Activated naive CD8-positive, alpha-beta T cell treated with anti-CD3 and anti-CD28 coated beads, Interleukin-2, amount 50 U/mL, for 24 hours (primary cell): ENCODE measurements at regions not wholly inside any gene's neighbourhood (a gene's known extent, or its start where the extent isn't known, plus 50 kb on each side); places are given as distances from the start of the nearest gene placed in this dataset.

ENCODE experiments used
- ATAC-seq: fragments of 150-1000 bp; cut with Tn5 transposase; one replicate; pipeline ENCODE4 v1.10.0; 2021
- DNase-seq: peaks from one replicate; pipeline ENCODE4 v3.0.0; 2021
- H3K27ac Mint-ChIP-seq: one replicate; pipeline ENCODE4 v1.8.0; 2021; ENCODE audit warnings: mild to moderate bottlenecking, mixed read lengths
- H3K27me3 Mint-ChIP-seq: one replicate; pipeline ENCODE4 v1.8.0; 2021; ENCODE audit warnings: mixed read lengths
- H3K36me3 Mint-ChIP-seq: one replicate; pipeline ENCODE4 v1.8.0; 2021; ENCODE audit warnings: low read depth, mixed read lengths
- H3K4me1 Mint-ChIP-seq: one replicate; pipeline ENCODE4 v1.8.0; 2021; ENCODE audit warnings: mixed read lengths
- H3K4me3 Mint-ChIP-seq: one replicate; pipeline ENCODE4 v1.8.0; 2021; ENCODE audit warnings: mild to moderate bottlenecking, moderate library complexity, mixed read lengths
- H3K9me3 Mint-ChIP-seq: one replicate; pipeline ENCODE4 v1.8.0; 2021; ENCODE audit warnings: mixed read lengths

DNA sequence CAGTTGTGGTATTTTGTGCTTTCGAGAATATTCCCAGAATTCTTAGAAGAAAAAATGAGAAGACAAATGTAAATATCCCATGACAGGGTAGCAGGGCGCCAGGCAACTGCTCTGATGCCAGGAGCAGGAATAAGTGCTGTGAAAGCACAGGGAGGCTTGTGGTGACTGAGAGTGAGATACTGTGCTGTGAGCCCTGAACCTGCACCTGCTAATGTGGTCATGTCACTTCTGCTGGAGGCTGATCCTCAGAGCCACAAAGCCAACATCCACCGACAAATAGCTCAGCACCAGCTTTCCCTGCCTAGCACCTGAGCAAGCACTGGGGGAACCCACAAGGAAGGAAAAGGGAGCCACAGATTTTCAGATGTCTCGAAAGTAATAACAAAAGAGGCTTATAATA lies 368.6 kb upstream of the CDH4 start:
- H3K4me1 Mint-ChIP-seq = no peaks in the 10 kb centered on the region
- ATAC-seq = no peak
- no peaks in the 10 kb centered on the region for H3K9me3 Mint-ChIP-seq
- no peak overlapping the region for H3K4me3 Mint-ChIP-seq
- no peak overlapping the region for H3K27ac Mint-ChIP-seq
- DNase-seq = no peak
- H3K27me3 Mint-ChIP-seq = peaks cover 2% of the 10 kb centered on the region
- no peaks in the 10 kb centered on the region for H3K36me3 Mint-ChIP-seq

DNA sequence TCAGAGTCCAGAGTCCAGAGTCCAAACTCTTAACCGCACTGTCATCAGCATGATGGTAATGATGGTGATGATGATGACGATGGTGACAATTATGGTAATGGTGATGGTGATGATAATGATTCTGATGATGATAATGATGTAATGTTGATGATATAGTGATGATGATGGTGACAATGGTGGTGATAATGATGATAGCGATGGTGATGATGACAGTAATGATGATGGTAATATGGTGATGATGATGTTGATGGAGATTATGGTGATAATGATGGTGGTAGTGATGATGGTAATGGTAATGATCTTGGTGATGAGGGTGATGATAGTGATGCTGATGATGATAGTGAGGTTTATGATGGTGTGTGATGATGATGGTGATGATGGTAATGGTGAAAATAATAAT lies 367.8 kb upstream of the CDH4 start:
- peaks cover 2% of the 10 kb centered on the region for H3K27me3 Mint-ChIP-seq
- no peaks in the 10 kb centered on the region for H3K9me3 Mint-ChIP-seq
- ATAC-seq (no peak), DNase-seq (no peak)
- no peaks in the 10 kb centered on the region for H3K36me3 Mint-ChIP-seq
- no peak overlapping the region for H3K4me3 Mint-ChIP-seq
- H3K27ac Mint-ChIP-seq = no peak overlapping the region
- no peaks in the 10 kb centered on the region for H3K4me1 Mint-ChIP-seq

DNA sequence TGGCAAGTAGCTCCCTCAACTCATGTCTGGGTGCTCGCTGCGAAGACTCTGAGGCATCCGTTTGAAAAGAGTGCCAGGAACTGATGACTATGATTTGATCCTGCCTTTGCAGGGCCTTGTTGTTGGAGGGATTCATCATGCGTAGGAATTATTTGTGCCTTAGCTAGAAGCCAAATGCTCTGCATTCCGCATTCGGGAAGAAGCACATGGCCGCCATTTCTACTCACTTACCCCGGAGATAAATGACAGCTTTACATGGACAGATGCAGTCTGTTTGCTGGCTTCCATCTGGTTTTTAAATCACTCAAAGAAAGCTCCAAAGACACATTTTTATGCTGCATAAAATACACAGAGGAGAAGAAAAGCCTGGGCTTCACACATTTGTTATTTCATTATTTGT lies 363.3 kb upstream of the CDH4 start:
- ATAC-seq (no peak), DNase-seq (no peak)
- no peaks in the 10 kb centered on the region for H3K4me1 Mint-ChIP-seq
- peaks cover 6% of the 10 kb centered on the region for H3K9me3 Mint-ChIP-seq
- H3K27ac Mint-ChIP-seq = no peak overlapping the region
- H3K27me3 Mint-ChIP-seq = no peaks in the 10 kb centered on the region
- H3K36me3 Mint-ChIP-seq = no peaks in the 10 kb centered on the region
- no peak overlapping the region for H3K4me3 Mint-ChIP-seq

DNA sequence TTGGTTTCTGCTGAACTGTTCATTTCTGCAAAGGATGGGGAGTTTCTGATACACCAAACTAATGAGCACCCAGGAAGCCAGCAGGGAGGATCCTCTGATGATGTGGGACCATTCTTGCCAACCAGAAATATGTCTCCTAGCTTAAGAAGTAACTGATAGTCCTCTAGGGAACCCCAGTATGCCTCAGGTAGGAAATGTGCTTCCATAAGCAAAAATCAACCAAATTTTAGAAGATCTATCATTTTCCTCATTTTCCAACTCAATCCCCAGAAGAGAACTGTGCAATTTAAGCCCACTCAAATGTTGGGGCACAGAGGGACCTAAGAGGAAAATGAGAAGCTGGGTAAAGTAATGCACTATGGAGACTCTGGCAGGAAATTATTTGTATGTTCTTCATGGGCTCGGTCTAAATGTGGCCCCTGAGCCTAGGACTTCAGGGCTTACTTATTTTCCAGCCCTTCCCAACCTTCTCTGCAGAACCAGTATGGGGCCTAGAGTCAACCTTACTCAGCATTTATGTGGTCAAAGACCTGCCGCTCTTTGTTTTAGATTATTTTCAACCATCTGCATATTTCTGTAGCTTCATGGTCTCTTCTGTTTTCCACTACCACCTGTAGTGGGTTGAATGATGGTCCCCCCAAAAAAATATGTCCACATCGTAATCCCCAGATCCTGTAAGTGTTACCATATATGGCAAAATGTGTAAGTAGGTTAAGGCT lies 359.8 kb upstream of the CDH4 start:
- Mint-ChIP-seq H3K27me3 (no peaks in the 10 kb centered on the region), H3K27ac (no peak overlapping the region), H3K4me1 (no peaks in the 10 kb centered on the region), H3K9me3 (peaks cover 6% of the 10 kb centered on the region), H3K36me3 (no peaks in the 10 kb centered on the region), H3K4me3 (no peak overlapping the region)
- ATAC-seq (no peak), DNase-seq (no peak)

GRCh38 chr20:60894091-60894490 lies 358.0 kb upstream of the CDH4 start:
- no peak for ATAC-seq
- Mint-ChIP-seq H3K27ac (no peak overlapping the region), H3K27me3 (no peaks in the 10 kb centered on the region), H3K9me3 (peaks cover 6% of the 10 kb centered on the region), H3K4me1 (no peaks in the 10 kb centered on the region), H3K36me3 (no peaks in the 10 kb centered on the region), H3K4me3 (no peak overlapping the region)
- DNase-seq = no peak

DNA sequence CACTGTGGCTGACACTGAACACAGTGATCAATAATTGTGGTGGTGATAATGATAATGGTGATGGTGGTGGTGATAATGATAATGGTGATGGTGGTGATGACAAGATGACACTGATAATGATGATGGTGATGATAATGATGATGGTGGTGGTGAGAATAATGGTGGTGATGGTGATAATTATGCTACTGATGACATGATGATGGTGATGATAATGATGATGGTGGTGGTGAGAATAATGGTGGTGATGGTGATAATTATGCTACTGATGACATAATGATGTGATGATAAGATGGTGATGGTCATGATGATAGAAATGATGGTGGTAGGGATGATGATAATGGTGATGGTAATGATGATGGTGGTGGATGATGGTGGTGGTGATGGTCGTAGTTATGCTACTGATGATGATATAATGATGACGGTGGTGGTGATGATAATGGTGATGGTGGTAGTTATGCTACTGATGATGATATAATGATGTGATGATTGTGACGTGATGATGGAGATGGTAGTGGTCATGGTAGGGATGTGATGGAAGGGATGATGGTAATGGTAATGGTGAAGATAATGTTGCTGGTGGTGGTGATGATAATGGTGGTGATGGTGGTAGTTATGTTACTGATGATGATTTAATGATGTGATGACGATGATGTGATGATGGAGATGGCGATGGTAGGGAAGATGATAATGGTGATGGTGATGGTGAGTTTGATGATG lies 356.5 kb upstream of the CDH4 start:
- H3K36me3 Mint-ChIP-seq = no peaks in the 10 kb centered on the region
- DNase-seq (no peak), ATAC-seq (no peak)
- no peaks in the 10 kb centered on the region for H3K4me1 Mint-ChIP-seq
- no peak overlapping the region for H3K4me3 Mint-ChIP-seq
- no peak overlapping the region for H3K27ac Mint-ChIP-seq
- no peaks in the 10 kb centered on the region for H3K27me3 Mint-ChIP-seq
- peaks cover 6% of the 10 kb centered on the region for H3K9me3 Mint-ChIP-seq

GRCh38 chr20:60897976-60898375 lies 354.1 kb upstream of the CDH4 start:
- no peaks in the 10 kb centered on the region for H3K27me3 Mint-ChIP-seq
- H3K4me1 Mint-ChIP-seq = no peaks in the 10 kb centered on the region
- no peak overlapping the region for H3K4me3 Mint-ChIP-seq
- ATAC-seq (no peak), DNase-seq (no peak)
- H3K27ac Mint-ChIP-seq = no peak overlapping the region
- H3K9me3 Mint-ChIP-seq = peaks cover 7% of the 10 kb centered on the region
- H3K36me3 Mint-ChIP-seq = no peaks in the 10 kb centered on the region

GRCh38 chr20:60899320-60899719 lies 352.7 kb upstream of the CDH4 start:
- Mint-ChIP-seq H3K4me1 (no peaks in the 10 kb centered on the region), H3K4me3 (no peak overlapping the region), H3K36me3 (no peaks in the 10 kb centered on the region), H3K27ac (no peak overlapping the region), H3K27me3 (no peaks in the 10 kb centered on the region), H3K9me3 (peaks cover 7% of the 10 kb centered on the region)
- DNase-seq (no peak), ATAC-seq (no peak)

DNA sequence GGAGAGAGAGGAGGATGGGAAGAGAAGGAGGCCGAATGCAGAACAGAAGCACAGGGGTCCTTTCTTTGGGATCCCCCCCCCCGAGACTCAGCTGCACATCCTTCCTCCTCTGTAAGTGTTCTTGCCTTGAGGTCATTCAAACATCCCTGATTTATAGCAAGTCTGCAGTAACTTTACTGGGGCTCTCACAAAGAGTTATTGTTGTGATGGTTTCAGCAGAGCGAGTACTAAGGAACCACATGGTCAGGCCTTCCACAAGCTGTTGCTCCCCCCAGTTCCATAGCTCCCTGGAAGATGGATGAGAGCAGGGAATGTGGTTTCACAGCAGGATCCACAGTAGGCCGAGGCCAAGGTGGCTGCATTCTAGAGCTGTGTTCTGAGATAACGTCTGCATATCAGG lies 351.4 kb upstream of the CDH4 start:
- Mint-ChIP-seq H3K36me3 (no peaks in the 10 kb centered on the region), H3K27ac (no peak overlapping the region), H3K27me3 (no peaks in the 10 kb centered on the region)

GRCh38 chr20:60901831-60902230 lies 350.2 kb upstream of the CDH4 start:
- no peak for ATAC-seq
- H3K27ac Mint-ChIP-seq = no peak overlapping the region
- no peak for DNase-seq
- no peak overlapping the region for H3K4me3 Mint-ChIP-seq
- H3K9me3 Mint-ChIP-seq = peaks cover 7% of the 10 kb centered on the region
- no peaks in the 10 kb centered on the region for H3K27me3 Mint-ChIP-seq
- H3K4me1 Mint-ChIP-seq = no peaks in the 10 kb centered on the region
- H3K36me3 Mint-ChIP-seq = no peaks in the 10 kb centered on the region

More for the DNA sequence above, 351.4 kb upstream of the CDH4 start:
- H3K4me1 Mint-ChIP-seq = no peaks in the 10 kb centered on the region
- H3K9me3 Mint-ChIP-seq = peaks cover 7% of the 10 kb centered on the region
- no peak overlapping the region for H3K4me3 Mint-ChIP-seq
- DNase-seq = no peak
- no peak for ATAC-seq

GRCh38 chr20:60903325-60903971 lies 348.6 kb upstream of the CDH4 start:
- Mint-ChIP-seq H3K9me3 (peaks cover 7% of the 10 kb centered on the region), H3K4me3 (no peak overlapping the region), H3K36me3 (no peaks in the 10 kb centered on the region), H3K27ac (no peak overlapping the region), H3K27me3 (no peaks in the 10 kb centered on the region), H3K4me1 (no peaks in the 10 kb centered on the region)
- no peak for ATAC-seq
- DNase-seq = no peak

- H3K27ac Mint-ChIP-seq = no peak overlapping the region
- H3K9me3 Mint-ChIP-seq = peaks cover 7% of the 10 kb centered on the region
- DNase-seq (no peak), ATAC-seq (no peak)
- no peaks in the 10 kb centered on the region for H3K4me1 Mint-ChIP-seq
- no peaks in the 10 kb centered on the region for H3K36me3 Mint-ChIP-seq
- H3K27me3 Mint-ChIP-seq = no peaks in the 10 kb centered on the region
- no peak overlapping the region for H3K4me3 Mint-ChIP-seq
Observed at GRCh38 chr20:60904730-60905129, 347.3 kb upstream of the CDH4 start.

DNA sequence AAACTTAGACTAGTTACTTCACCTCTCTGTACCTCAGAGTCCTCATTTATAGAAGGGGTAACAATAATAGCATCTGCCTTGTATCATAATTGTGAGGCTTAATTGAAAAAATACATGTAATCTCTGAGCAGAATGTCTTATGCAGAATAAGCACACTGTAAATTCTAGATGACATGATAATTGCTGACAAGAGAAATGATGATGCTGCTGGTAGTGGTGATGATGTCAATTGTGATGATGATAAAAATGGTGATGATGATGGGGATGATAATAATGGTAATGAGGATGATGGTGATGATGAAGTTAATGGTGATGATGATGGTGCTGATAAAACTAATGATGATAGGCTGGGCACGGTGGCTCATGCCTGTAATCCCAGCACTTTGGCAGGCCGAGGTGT lies 346.1 kb upstream of the CDH4 start:
- no peak overlapping the region for H3K27ac Mint-ChIP-seq
- H3K4me3 Mint-ChIP-seq = no peak overlapping the region
- H3K27me3 Mint-ChIP-seq = no peaks in the 10 kb centered on the region
- H3K4me1 Mint-ChIP-seq = no peaks in the 10 kb centered on the region
- H3K36me3 Mint-ChIP-seq = no peaks in the 10 kb centered on the region
- DNase-seq = no peak
- no peak for ATAC-seq
- peaks cover 12% of the 10 kb centered on the region for H3K9me3 Mint-ChIP-seq

- no peak overlapping the region for H3K4me3 Mint-ChIP-seq
- DNase-seq (no peak), ATAC-seq (no peak)
- H3K4me1 Mint-ChIP-seq = no peaks in the 10 kb centered on the region
- H3K27me3 Mint-ChIP-seq = no peaks in the 10 kb centered on the region
- H3K27ac Mint-ChIP-seq = no peak overlapping the region
- H3K36me3 Mint-ChIP-seq = no peaks in the 10 kb centered on the region
- H3K9me3 Mint-ChIP-seq = peaks cover 12% of the 10 kb centered on the region
Observed at GRCh38 chr20:60906555-60906954, 345.5 kb upstream of the CDH4 start.

- H3K36me3 Mint-ChIP-seq = no peaks in the 10 kb centered on the region
- no peak overlapping the region for H3K27ac Mint-ChIP-seq
- H3K9me3 Mint-ChIP-seq = peaks cover 18% of the 10 kb centered on the region
- H3K4me3 Mint-ChIP-seq = no peak overlapping the region
- DNase-seq = no peak
- H3K4me1 Mint-ChIP-seq = no peaks in the 10 kb centered on the region
- H3K27me3 Mint-ChIP-seq = peaks cover 4% of the 10 kb centered on the region
- ATAC-seq = no peak
Observed at GRCh38 chr20:60913298-60913697, 338.8 kb upstream of the CDH4 start.
